ENCODE measurements at regions not wholly inside any gene's neighbourhood (a gene's known extent, or its start where the extent isn't known, plus 50 kb on each side); places are given as distances from the start of the nearest gene placed in this dataset.

- no peak for TF ChIP-seq CTCF (IDR thresholded peaks at IDR 0.05; ENCODE audit: control extremely low read depth, extremely low read depth)
- Histone ChIP-seq H3K4me1 (ENCODE audit: control insufficient read depth in 5 of 5, insufficient read depth in 5 of 5, low read length in 5 of 5) (peaks cover 0 to 13% (median 0%) of the 10 kb centered on the region in 5 donors), H3K27me3 (ENCODE audit: control insufficient read depth in 3 of 3, insufficient read depth in 3 of 3, low read length in 2 of 3) (no peaks in the 10 kb centered on the region), H3K4me3 (no peak overlapping the region), H3K9ac (ENCODE audit: insufficient read depth in 1 of 2, low read length in 2 of 2) (no peak overlapping the region), H3K9me3 (ENCODE audit: control insufficient read depth in 4 of 4, insufficient read depth in 3 of 4, low read length in 3 of 4) (no peaks in the 10 kb centered on the region), H3K36me3 (ENCODE audit: control insufficient read depth in 4 of 4, insufficient read depth in 4 of 4, low read length in 4 of 4) (no peaks in the 10 kb centered on the region), H3K27ac (ENCODE audit: low read depth in 1 of 2, low read length in 1 of 2) (no peak overlapping the region)
- ATAC-seq (ENCODE audit: insufficient read depth, low FRiP score) (no peak), DNase-seq (no peak)
- WGBS, 2 donors: 74 to 81% methylated on average over 3 of the region's 3 CpGs
Measured at GRCh38 chr1:187909382-187909781, 1080.6 kb downstream of the PLA2G4A start.

DNA sequence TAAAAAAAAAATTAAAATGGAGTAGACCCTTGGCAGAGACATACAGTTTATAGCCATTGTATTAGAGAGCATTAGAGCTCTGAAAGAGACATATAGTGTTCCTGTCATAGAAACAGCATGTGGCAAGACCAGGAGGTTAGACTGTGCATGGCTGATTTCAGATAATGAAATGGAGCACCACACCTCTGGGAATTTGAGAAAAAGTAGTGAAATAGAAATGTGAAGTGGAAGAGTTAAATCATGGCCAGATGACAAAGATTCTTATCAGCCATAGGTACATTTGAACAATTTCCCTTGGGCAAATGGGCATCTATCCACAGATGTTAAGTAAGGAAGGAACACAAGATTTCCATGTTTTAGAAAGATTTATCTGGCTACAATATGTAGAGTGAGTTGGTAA lies 1083.1 kb downstream of the PLA2G4A start:
- ATAC-seq (ENCODE audit: insufficient read depth, low FRiP score) (no peak), DNase-seq (no peak)
- Histone ChIP-seq H3K9me3 (ENCODE audit: control insufficient read depth in 4 of 4, insufficient read depth in 3 of 4, low read length in 3 of 4) (no peaks in the 10 kb centered on the region), H3K4me1 (ENCODE audit: control insufficient read depth in 5 of 5, insufficient read depth in 5 of 5, low read length in 5 of 5) (peaks cover 0 to 13% (median 0%) of the 10 kb centered on the region in 5 donors), H3K9ac (ENCODE audit: insufficient read depth in 1 of 2, low read length in 2 of 2) (no peak overlapping the region), H3K36me3 (ENCODE audit: control insufficient read depth in 4 of 4, insufficient read depth in 4 of 4, low read length in 4 of 4) (no peaks in the 10 kb centered on the region), H3K27ac (ENCODE audit: low read depth in 1 of 2, low read length in 1 of 2) (no peak overlapping the region), H3K4me3 (no peak overlapping the region), H3K27me3 (ENCODE audit: control insufficient read depth in 3 of 3, insufficient read depth in 3 of 3, low read length in 2 of 3) (peaks cover 0 to 6% (median 0%) of the 10 kb centered on the region in 3 donors)
- TF ChIP-seq CTCF (IDR thresholded peaks at IDR 0.05; ENCODE audit: control extremely low read depth, extremely low read depth): no peak

GRCh38 chr1:187920976-187921375 lies 1092.2 kb downstream of the PLA2G4A start:
- no peak for TF ChIP-seq CTCF (IDR thresholded peaks at IDR 0.05; ENCODE audit: control extremely low read depth, extremely low read depth)
- no peak overlapping the region for H3K9ac ChIP-seq (ENCODE audit: insufficient read depth in 1 of 2, low read length in 2 of 2)
- no peaks in the 10 kb centered on the region for H3K9me3 ChIP-seq (ENCODE audit: control insufficient read depth in 4 of 4, insufficient read depth in 3 of 4, low read length in 3 of 4)
- ATAC-seq (ENCODE audit: insufficient read depth, low FRiP score) (no peak), DNase-seq (no peak)
- H3K27me3 ChIP-seq (ENCODE audit: control insufficient read depth in 3 of 3, insufficient read depth in 3 of 3, low read length in 2 of 3): peaks cover 0 to 5% (median 0%) of the 10 kb centered on the region in 3 donors
- no peak overlapping the region for H3K27ac ChIP-seq (ENCODE audit: low read depth in 1 of 2, low read length in 1 of 2)
- no peaks in the 10 kb centered on the region for H3K36me3 ChIP-seq (ENCODE audit: control insufficient read depth in 4 of 4, insufficient read depth in 4 of 4, low read length in 4 of 4)
- H3K4me3 ChIP-seq: no peak overlapping the region
- WGBS, 2 donors: 84 to 100% methylated on average over 1 of the region's 1 CpG
- no peaks in the 10 kb centered on the region for H3K4me1 ChIP-seq (ENCODE audit: control insufficient read depth in 5 of 5, insufficient read depth in 5 of 5, low read length in 5 of 5)

- Histone ChIP-seq H3K9me3 (ENCODE audit: control insufficient read depth in 4 of 4, insufficient read depth in 3 of 4, low read length in 3 of 4) (no peaks in the 10 kb centered on the region), H3K27me3 (ENCODE audit: control insufficient read depth in 3 of 3, insufficient read depth in 3 of 3, low read length in 2 of 3) (peaks cover 0 to 2% (median 0%) of the 10 kb centered on the region in 3 donors), H3K9ac (ENCODE audit: insufficient read depth in 1 of 2, low read length in 2 of 2) (no peak overlapping the region), H3K27ac (ENCODE audit: low read depth in 1 of 2, low read length in 1 of 2) (no peak overlapping the region), H3K4me1 (ENCODE audit: control insufficient read depth in 5 of 5, insufficient read depth in 5 of 5, low read length in 5 of 5) (no peaks in the 10 kb centered on the region), H3K36me3 (ENCODE audit: control insufficient read depth in 4 of 4, insufficient read depth in 4 of 4, low read length in 4 of 4) (no peaks in the 10 kb centered on the region), H3K4me3 (no peak overlapping the region)
- DNase-seq (no peak), ATAC-seq (ENCODE audit: insufficient read depth, low FRiP score) (no peak)
- TF ChIP-seq CTCF (IDR thresholded peaks at IDR 0.05; ENCODE audit: control extremely low read depth, extremely low read depth): no peak
- 69 to 82% methylated on average over 1 of the region's 1 CpG for WGBS, 2 donors
Measured at GRCh38 chr1:187921426-187921825, 1092.7 kb downstream of the PLA2G4A start.
